Liver (tissue), 8 donors: ENCODE measurements at regions not wholly inside any gene's neighbourhood (a gene's known extent, or its start where the extent isn't known, plus 50 kb on each side); places are given as distances from the start of the nearest gene placed in this dataset.

Experiments used
- DNase-seq: peaks from one replicate; pipeline ENCODE4 v3.0.0-alpha.2; 2017; ENCODE audit warnings: low spot score
- H3K27ac ChIP-seq, 2 donors: one replicate each; pipeline ENCODE4 v1.7.0; 2013; ENCODE audit warnings: inconsistent platforms in 2 of 2, low read length in 2 of 2, control low read depth in 1 of 2, low read depth in 1 of 2, mild to moderate bottlenecking in 1 of 2
- H3K27me3 ChIP-seq, 4 donors: one replicate each; pipeline versions ENCODE4 v1.6.1 to v1.7.0; 2013; ENCODE audit warnings: low read length in 3 of 4, inconsistent platforms in 1 of 4, mild to moderate bottlenecking in 1 of 4, moderate library complexity in 1 of 4; ENCODE audit not compliant: control insufficient read depth in 4 of 4, insufficient read depth in 4 of 4
- H3K36me3 ChIP-seq, 4 donors: one replicate each; pipeline versions ENCODE4 v1.6.1 to v1.7.0; 2013; ENCODE audit warnings: low read length in 3 of 4, mild to moderate bottlenecking in 3 of 4, low read depth in 1 of 4, moderate library complexity in 1 of 4; ENCODE audit not compliant: control insufficient read depth in 4 of 4, insufficient read depth in 3 of 4
- H3K4me1 ChIP-seq, 4 donors: one replicate each; pipeline versions ENCODE4 v1.6.1 to v1.7.0; 2013; ENCODE audit warnings: low read length in 3 of 4, mild to moderate bottlenecking in 3 of 4, moderate library complexity in 1 of 4; ENCODE audit not compliant: control insufficient read depth in 4 of 4, insufficient read depth in 4 of 4
- H3K4me3 ChIP-seq, 3 donors: one replicate each; pipeline versions ENCODE4 v1.6.1 to v1.7.0; 2013; ENCODE audit warnings: low read length in 3 of 3, control low read depth in 1 of 3, low read depth in 1 of 3, mild to moderate bottlenecking in 1 of 3
- H3K9ac ChIP-seq, 2 donors: one replicate each; pipeline ENCODE4 v1.7.0; 2013; ENCODE audit warnings: low read length in 2 of 2, mild to moderate bottlenecking in 2 of 2, moderate library complexity in 2 of 2, control low read depth in 1 of 2, low read depth in 1 of 2
- H3K9me3 ChIP-seq, 4 donors: one replicate each; pipeline versions ENCODE4 v1.6.1 to v1.7.0; 2013; ENCODE audit warnings: low read length in 3 of 4; ENCODE audit not compliant: control insufficient read depth in 4 of 4
- EGR1 ChIP-seq, 2 donors: IDR thresholded peaks; 2 replicates each; pipeline ENCODE4 v1.6.1; 2016 to 2018; ENCODE audit warnings: antibody characterized with exemption in 2 of 2, low read depth in 2 of 2
- FOXA1 ChIP-seq: IDR thresholded peaks from 2 replicates; pipeline ENCODE4 v1.6.1; 2016; ENCODE audit warnings: antibody characterized with exemption
- FOXA2 ChIP-seq: IDR thresholded peaks from 2 replicates; pipeline ENCODE4 v1.6.1; 2016; ENCODE audit warnings: antibody characterized with exemption
- GABPA ChIP-seq, 2 donors: IDR thresholded peaks in 1 of 2; conservative IDR thresholded peaks in 1 of 2; 2 replicates each; pipeline ENCODE4 v1.6.1; 2016; ENCODE audit warnings: antibody characterized with exemption in 2 of 2, mild to moderate bottlenecking in 1 of 2, moderate library complexity in 1 of 2
- HNF4A ChIP-seq, 2 donors: conservative IDR thresholded peaks; 2 replicates each; pipeline ENCODE4 v1.6.1; 2016; ENCODE audit warnings: antibody characterized with exemption in 2 of 2, mild to moderate bottlenecking in 2 of 2
- HNF4G ChIP-seq: IDR thresholded peaks from 2 replicates; pipeline ENCODE4 v1.6.1; 2016; ENCODE audit warnings: antibody characterized with exemption
- JUND ChIP-seq, 2 donors: IDR thresholded peaks; 2 replicates each; pipeline ENCODE4 v1.6.1; 2016; ENCODE audit warnings: antibody characterized with exemption in 2 of 2
- NR2F2 ChIP-seq: IDR thresholded peaks from 2 replicates; pipeline ENCODE4 v1.6.1; 2016; ENCODE audit warnings: antibody characterized with exemption
- RAD21 ChIP-seq, 2 donors: IDR thresholded peaks; 2 replicates each; pipeline ENCODE4 v1.6.1; 2016; ENCODE audit warnings: antibody characterized with exemption in 2 of 2, mild to moderate bottlenecking in 2 of 2
- RXRA ChIP-seq, 2 donors: IDR thresholded peaks; 2 replicates each; pipeline ENCODE4 v1.6.1; 2017 to 2018; ENCODE audit warnings: antibody characterized with exemption in 2 of 2, mild to moderate bottlenecking in 1 of 2
- SP1 ChIP-seq: IDR thresholded peaks from 2 replicates; pipeline ENCODE4 v1.6.1; 2018; ENCODE audit warnings: antibody characterized with exemption, mild to moderate bottlenecking
- TAF1 ChIP-seq: conservative IDR thresholded peaks from 2 replicates; pipeline ENCODE4 v1.6.1; 2016; ENCODE audit warnings: antibody characterized with exemption, mild to moderate bottlenecking
- YY1 ChIP-seq: IDR thresholded peaks from 2 replicates; pipeline ENCODE4 v1.6.1; 2016; ENCODE audit warnings: antibody characterized with exemption, mild to moderate bottlenecking
- WGBS: extraction: QIAGEN DNeasy Blood & Tissue Kit; methylation state at CpG from one replicate; pipeline ENCODE4 v1.1.7; 2013; 5-methylcytosine and 5-hydroxymethylcytosine counted together
- TF ChIP-seq, protein P1 (sequence below): IDR thresholded peaks from 2 replicates; pipeline ENCODE4 v1.6.1; 2016; ENCODE audit warnings: antibody characterized with exemption
- TF ChIP-seq, protein P2 (sequence below): IDR thresholded peaks from 2 replicates; pipeline ENCODE4 v1.6.1; 2016; ENCODE audit warnings: antibody characterized with exemption
- TF ChIP-seq, protein P3 (sequence below): IDR thresholded peaks from 2 replicates; pipeline ENCODE4 v1.6.1; 2016; ENCODE audit warnings: antibody characterized with exemption, mild to moderate bottlenecking
- TF ChIP-seq, protein P4 (sequence below): IDR thresholded peaks from 2 replicates; pipeline ENCODE4 v1.6.1; 2016; ENCODE audit warnings: antibody characterized with exemption
- TF ChIP-seq, protein P5 (sequence below): fragments of 150-350 bp; IDR thresholded peaks from 2 replicates; pipeline ENCODE4 v1.5.1; 2017; ENCODE audit warnings: improper control_type of control experiment, low read depth, low read length; ENCODE audit not compliant: missing input control
- donor health status: healthy.
- donor health status: healthy.
- donor health status: healthy.
- donor health status: healthy.
- donor health status: healthy.

DNA sequence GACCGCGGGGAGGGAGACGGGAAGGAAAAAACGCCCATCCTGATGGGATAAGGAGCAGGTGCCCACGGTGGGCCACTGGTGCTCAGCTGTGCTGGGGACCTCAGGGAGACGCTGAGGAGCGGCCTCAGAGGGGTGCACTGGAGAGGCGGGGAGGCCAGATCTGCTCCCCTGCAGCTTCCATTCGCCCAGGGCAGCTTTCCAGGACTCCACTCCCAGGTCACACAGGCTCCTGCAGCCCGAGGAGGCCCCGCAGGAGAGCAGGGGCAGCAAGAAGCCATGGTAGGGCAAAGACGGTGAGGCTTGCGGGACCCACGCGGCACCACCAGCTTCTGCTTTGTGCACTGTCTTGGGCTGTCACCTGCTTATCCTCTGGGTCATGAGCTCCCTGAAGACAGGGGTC is 82.5 kb upstream of the SULF2 start:
- peaks cover 0 to 6% (median 2%) of the 10 kb centered on the region in 4 donors for H3K9me3 ChIP-seq
- DNase-seq: no peak
- no peaks in the 10 kb centered on the region for H3K36me3 ChIP-seq
- H3K9ac ChIP-seq: no peak overlapping the region
- H3K27ac ChIP-seq: no peak overlapping the region
- WGBS: 88% methylated on average over 15 of the region's 15 CpGs
- TF ChIP-seq HNF4G (no peak), FOXA1 (no peak), RXRA (IDR thresholded peaks at IDR 0.05) (no peak), HNF4A (conservative IDR thresholded peaks at IDR 0.05) (no peak)
- TF ChIP-seq, protein P1, sequence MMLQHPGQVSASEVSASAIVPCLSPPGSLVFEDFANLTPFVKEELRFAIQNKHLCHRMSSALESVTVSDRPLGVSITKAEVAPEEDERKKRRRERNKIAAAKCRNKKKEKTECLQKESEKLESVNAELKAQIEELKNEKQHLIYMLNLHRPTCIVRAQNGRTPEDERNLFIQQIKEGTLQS: no peak
- TF ChIP-seq, protein P2, sequence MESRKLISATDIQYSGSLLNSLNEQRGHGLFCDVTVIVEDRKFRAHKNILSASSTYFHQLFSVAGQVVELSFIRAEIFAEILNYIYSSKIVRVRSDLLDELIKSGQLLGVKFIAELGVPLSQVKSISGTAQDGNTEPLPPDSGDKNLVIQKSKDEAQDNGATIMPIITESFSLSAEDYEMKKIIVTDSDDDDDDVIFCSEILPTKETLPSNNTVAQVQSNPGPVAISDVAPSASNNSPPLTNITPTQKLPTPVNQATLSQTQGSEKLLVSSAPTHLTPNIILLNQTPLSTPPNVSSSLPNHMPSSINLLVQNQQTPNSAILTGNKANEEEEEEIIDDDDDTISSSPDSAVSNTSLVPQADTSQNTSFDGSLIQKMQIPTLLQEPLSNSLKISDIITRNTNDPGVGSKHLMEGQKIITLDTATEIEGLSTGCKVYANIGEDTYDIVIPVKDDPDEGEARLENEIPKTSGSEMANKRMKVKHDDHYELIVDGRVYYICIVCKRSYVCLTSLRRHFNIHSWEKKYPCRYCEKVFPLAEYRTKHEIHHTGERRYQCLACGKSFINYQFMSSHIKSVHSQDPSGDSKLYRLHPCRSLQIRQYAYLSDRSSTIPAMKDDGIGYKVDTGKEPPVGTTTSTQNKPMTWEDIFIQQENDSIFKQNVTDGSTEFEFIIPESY: no peak
- TF ChIP-seq, protein P3, sequence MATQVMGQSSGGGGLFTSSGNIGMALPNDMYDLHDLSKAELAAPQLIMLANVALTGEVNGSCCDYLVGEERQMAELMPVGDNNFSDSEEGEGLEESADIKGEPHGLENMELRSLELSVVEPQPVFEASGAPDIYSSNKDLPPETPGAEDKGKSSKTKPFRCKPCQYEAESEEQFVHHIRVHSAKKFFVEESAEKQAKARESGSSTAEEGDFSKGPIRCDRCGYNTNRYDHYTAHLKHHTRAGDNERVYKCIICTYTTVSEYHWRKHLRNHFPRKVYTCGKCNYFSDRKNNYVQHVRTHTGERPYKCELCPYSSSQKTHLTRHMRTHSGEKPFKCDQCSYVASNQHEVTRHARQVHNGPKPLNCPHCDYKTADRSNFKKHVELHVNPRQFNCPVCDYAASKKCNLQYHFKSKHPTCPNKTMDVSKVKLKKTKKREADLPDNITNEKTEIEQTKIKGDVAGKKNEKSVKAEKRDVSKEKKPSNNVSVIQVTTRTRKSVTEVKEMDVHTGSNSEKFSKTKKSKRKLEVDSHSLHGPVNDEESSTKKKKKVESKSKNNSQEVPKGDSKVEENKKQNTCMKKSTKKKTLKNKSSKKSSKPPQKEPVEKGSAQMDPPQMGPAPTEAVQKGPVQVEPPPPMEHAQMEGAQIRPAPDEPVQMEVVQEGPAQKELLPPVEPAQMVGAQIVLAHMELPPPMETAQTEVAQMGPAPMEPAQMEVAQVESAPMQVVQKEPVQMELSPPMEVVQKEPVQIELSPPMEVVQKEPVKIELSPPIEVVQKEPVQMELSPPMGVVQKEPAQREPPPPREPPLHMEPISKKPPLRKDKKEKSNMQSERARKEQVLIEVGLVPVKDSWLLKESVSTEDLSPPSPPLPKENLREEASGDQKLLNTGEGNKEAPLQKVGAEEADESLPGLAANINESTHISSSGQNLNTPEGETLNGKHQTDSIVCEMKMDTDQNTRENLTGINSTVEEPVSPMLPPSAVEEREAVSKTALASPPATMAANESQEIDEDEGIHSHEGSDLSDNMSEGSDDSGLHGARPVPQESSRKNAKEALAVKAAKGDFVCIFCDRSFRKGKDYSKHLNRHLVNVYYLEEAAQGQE: no peak
- no peak overlapping the region for H3K4me3 ChIP-seq
- H3K4me1 ChIP-seq: peaks cover 0 to 4% (median 0%) of the 10 kb centered on the region in 4 donors
- peaks cover 0 to 4% (median 0%) of the 10 kb centered on the region in 4 donors for H3K27me3 ChIP-seq

DNA sequence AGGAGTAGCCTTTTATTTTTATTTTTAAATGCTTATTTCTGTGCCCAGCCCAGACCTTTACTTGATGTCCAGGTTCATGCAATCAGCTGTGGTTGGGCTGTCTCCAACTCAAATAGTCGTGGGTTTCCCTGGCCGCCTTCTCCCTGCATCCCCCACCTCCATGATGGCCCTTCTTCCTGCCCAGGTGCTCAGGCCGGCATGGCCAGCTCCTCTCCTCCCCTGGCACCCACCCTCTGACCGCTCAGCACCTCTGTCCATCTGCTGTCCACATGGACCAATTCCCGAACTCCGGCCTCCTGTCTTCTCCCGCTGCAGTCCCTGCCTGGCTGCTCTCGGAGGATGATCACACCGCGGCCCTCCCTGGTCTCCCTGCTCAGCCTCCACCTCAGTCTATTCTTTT is 81.2 kb upstream of the SULF2 start:
- 88% methylated on average over 10 of the region's 10 CpGs for WGBS
- no peak overlapping the region for H3K9ac ChIP-seq
- H3K4me1 ChIP-seq: peaks cover 0 to 4% (median 0%) of the 10 kb centered on the region in 4 donors
- peaks cover 0 to 4% (median 0%) of the 10 kb centered on the region in 4 donors for H3K27me3 ChIP-seq
- H3K27ac ChIP-seq: no peak overlapping the region
- TF ChIP-seq FOXA1 (no peak), RXRA (IDR thresholded peaks at IDR 0.05) (no peak), SP1 (no peak), GABPA (IDR thresholded peaks at IDR 0.05 in 1 of 2, conservative IDR thresholded peaks at IDR 0.05 in 1 of 2) (no peak), YY1 (no peak), NR2F2 (no peak), EGR1 (IDR thresholded peaks at IDR 0.05; ENCODE audit: low read depth in 2 of 2) (no peak), JUND (IDR thresholded peaks at IDR 0.05) (no peak), RAD21 (IDR thresholded peaks at IDR 0.05) (no peak), TAF1 (no peak), HNF4G (no peak), HNF4A (conservative IDR thresholded peaks at IDR 0.05) (no peak), FOXA2 (no peak)
- TF ChIP-seq, protein P4, sequence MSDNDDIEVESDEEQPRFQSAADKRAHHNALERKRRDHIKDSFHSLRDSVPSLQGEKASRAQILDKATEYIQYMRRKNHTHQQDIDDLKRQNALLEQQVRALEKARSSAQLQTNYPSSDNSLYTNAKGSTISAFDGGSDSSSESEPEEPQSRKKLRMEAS: no peak
- TF ChIP-seq, protein P3: no peak
- TF ChIP-seq, protein P2: no peak
- TF ChIP-seq, protein P1: no peak
- TF ChIP-seq, protein P5, sequence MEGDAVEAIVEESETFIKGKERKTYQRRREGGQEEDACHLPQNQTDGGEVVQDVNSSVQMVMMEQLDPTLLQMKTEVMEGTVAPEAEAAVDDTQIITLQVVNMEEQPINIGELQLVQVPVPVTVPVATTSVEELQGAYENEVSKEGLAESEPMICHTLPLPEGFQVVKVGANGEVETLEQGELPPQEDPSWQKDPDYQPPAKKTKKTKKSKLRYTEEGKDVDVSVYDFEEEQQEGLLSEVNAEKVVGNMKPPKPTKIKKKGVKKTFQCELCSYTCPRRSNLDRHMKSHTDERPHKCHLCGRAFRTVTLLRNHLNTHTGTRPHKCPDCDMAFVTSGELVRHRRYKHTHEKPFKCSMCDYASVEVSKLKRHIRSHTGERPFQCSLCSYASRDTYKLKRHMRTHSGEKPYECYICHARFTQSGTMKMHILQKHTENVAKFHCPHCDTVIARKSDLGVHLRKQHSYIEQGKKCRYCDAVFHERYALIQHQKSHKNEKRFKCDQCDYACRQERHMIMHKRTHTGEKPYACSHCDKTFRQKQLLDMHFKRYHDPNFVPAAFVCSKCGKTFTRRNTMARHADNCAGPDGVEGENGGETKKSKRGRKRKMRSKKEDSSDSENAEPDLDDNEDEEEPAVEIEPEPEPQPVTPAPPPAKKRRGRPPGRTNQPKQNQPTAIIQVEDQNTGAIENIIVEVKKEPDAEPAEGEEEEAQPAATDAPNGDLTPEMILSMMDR: no peak
- H3K36me3 ChIP-seq: no peaks in the 10 kb centered on the region
- H3K9me3 ChIP-seq: peaks cover 0 to 10% (median 4%) of the 10 kb centered on the region in 4 donors
- H3K4me3 ChIP-seq: no peak overlapping the region
- no peak for DNase-seq
